Jurkat, Clone E6-1 (cell line): ENCODE measurements at regions not wholly inside any gene's neighbourhood (a gene's known extent, or its start where the extent isn't known, plus 50 kb on each side); places are given as distances from the start of the nearest gene placed in this dataset.
"Not testable (repeated sequence)": the region's sequence is repeated elsewhere in the genome, so short reads cannot be mapped to it uniquely, and the experiment has no call there.

Experiments used
- DNase-seq: peaks from one replicate; pipeline ENCODE4 v3.0.0-alpha.2; 2011; ENCODE audit warnings: low read depth, low spot score
- H3K4me3 ChIP-seq: 2 replicates; pipeline ENCODE4 v1.5.1; 2011; ENCODE audit warnings: mild to moderate bottlenecking, low read length, control low read depth, moderate library complexity

GRCh38 chr6:170057961-170058877 is 232.7 kb downstream of the DLL1 start:
- no peak for DNase-seq
- no peak overlapping the region for H3K4me3 ChIP-seq

GRCh38 chr6:170057034-170057734 is 233.7 kb downstream of the DLL1 start:
- no peak for DNase-seq
- H3K4me3 ChIP-seq, result no peak overlapping the region

- no peak for DNase-seq
- no peak overlapping the region for H3K4me3 ChIP-seq
These were observed 234.6 kb downstream of the DLL1 start for GRCh38 chr6:170056278-170056711.

- DNase-seq, H3K4me3 ChIP-seq: not testable (repeated sequence)
These were observed 235.1 kb downstream of the DLL1 start for GRCh38 chr6:170055797-170056196.

- DNase-seq, result no peak
- H3K4me3 ChIP-seq, result no peak overlapping the region
These were observed 236.8 kb downstream of the DLL1 start for GRCh38 chr6:170053966-170054661.

GRCh38 chr6:170052991-170053821 is 237.7 kb downstream of the DLL1 start:
- no peak for DNase-seq
- H3K4me3 ChIP-seq, result no peak overlapping the region

- no peak overlapping the region for H3K4me3 ChIP-seq
- no peak for DNase-seq
These were observed 239.4 kb downstream of the DLL1 start for GRCh38 chr6:170051229-170052172.

GRCh38 chr6:170050591-170051041 is 240.3 kb downstream of the DLL1 start:
- DNase-seq, result no peak
- no peak overlapping the region for H3K4me3 ChIP-seq

GRCh38 chr6:170049641-170050561 is 241.0 kb downstream of the DLL1 start:
- no peak overlapping the region for H3K4me3 ChIP-seq
- no peak for DNase-seq

GRCh38 chr6:170048615-170049256 is 242.1 kb downstream of the DLL1 start:
- DNase-seq, result no peak
- no peak overlapping the region for H3K4me3 ChIP-seq

GRCh38 chr6:170047823-170048222 is 243.1 kb downstream of the DLL1 start:
- no peak overlapping the region for H3K4me3 ChIP-seq
- no peak for DNase-seq

GRCh38 chr6:170046791-170047626 is 243.9 kb downstream of the DLL1 start:
- no peak overlapping the region for H3K4me3 ChIP-seq
- no peak for DNase-seq

- H3K4me3 ChIP-seq, result no peak overlapping the region
- DNase-seq, result no peak
These were observed 244.8 kb downstream of the DLL1 start for GRCh38 chr6:170045981-170046667.

- DNase-seq, result no peak
- H3K4me3 ChIP-seq, result no peak overlapping the region
These were observed 245.3 kb downstream of the DLL1 start for GRCh38 chr6:170045563-170045960.
